Hematopoietic multipotent progenitor cell treated with erythropoietin and hydrocortisone succinate and interleukin-3 and kit ligand, for 15 days (in vitro differentiated cells): ENCODE measurements at regions not wholly inside any gene's neighbourhood (a gene's known extent, or its start where the extent isn't known, plus 50 kb on each side); places are given as distances from the start of the nearest gene placed in this dataset.
"Not testable (repeated sequence)": the region's sequence is repeated elsewhere in the genome, so short reads cannot be mapped to it uniquely, and the experiment has no call there.

Experiments used
- DNase-seq: peaks from one replicate; pipeline ENCODE4 v3.0.0-alpha.2; 2015; ENCODE audit warnings: low spot score

DNA sequence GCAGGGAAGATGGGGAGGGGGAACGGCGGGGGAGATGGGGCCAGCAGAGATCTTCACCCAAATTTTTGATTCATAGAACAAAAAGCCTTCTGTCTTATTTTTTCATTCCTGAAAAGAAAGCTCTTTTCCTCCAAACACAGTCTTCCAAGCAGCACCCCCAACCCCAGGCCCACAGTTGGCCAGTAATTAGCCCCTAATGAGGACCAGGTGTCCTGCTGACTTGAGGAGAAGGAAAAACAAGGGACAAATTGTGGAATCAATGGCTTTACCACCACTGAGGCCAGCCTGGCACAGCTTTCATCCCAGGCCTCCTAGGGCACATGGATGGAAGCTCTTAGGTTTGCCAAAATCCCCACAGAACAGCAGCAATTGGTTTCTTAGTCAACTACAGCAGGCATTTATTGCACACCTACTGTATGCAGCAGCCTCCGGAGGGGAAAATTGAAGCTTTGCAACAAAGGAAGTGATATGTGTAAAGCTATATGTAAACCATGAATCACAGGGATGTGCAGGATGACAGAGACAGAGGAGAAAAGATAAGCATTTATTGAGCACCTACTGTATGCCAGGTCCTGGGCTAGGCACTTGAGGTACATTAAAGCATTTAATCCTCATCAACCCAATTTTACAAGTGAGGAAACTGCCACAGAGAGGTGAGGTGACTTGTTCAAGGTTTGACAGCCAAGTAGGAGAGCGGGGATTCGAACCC, 199.5 kb downstream of the TBC1D2B start:
- DNase-seq: no peak

DNA sequence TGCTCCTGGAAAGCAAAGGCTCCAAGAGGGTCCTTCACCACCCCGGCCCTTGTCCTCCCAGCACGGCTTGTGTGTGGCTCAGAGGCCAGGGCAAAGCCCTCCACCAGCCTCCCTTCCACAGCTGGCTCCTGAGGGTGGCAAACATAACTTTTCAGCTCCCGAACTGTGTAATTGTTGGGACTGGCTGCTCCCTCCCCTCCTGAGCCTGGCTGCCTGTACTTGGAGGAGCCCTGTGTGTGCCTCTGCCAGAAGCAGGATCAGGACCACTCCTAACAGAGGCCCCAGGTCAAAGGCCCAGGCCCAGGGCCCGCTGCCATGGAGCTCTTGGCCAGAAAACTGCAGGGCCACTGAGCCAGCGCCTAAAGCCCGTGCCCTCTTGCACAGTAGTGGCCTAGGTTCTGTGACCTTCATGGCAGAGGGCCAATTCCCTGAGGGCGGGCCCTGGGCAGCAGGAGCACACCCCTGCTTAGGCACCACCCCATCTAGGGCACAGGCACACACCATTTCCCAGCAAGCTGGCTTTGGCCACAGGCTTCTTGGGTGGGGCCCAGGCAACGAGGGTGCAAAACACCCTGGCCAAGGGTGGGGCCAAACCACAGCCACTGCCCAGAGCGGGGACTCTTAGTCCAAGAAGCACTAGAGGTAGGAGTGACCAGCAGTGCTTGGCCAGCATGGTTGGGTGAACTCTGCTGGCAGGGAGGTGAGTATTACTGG, 201.2 kb downstream of the TBC1D2B start:
- not testable (repeated sequence) for DNase-seq

DNA sequence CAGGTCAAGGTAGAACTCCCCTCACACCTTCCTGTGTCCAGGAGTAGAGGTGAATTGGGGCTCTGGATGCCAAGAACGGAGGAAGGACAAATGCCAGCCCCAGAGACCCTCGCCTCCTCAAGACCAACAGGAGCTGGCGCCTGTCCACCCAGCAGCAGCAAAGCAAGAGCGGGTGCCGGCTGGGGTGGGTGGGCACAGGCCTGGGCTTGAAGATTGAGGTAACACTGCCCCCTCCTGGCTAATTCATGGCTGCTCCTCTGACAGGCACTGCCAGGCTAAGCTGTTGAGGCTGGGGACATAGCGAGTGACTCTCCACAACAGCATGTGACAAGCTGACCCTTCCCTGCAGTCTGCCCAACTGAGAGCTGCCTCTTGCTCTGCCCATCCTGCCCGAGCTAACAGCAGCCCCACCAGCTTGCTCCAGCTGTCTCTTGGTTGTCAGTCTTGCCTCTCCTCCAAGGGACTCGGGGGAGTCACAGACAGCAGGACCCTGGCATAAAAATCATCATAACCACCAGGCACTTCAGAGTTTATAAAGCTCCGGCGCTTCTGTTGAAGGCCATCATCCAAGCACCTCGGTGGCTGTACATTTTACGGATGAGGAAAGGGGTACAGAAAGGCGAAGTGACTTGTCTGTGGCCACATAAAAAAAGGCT, 202.3 kb downstream of the TBC1D2B start:
- peak; percentile 48 for DNase-seq

DNA sequence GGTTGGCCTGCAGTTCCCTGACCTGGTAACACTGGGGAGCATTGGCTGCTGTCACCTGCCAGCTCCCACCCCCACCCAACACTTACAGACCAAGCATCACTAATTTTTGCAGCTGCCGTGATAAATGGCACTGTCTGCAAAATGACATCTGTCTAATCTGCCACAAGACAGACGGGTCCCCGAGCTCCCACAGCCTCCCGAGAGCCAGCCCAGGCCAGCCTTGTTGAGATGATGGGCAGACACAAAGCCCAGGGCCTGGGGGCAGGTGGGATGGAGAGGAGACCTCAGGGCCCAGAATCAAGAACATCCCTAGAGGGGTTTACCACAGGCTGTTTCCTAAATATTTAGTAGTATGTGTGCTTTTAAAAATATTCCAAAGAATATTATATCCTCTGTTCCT, 203.4 kb downstream of the TBC1D2B start:
- DNase-seq: no peak

DNA sequence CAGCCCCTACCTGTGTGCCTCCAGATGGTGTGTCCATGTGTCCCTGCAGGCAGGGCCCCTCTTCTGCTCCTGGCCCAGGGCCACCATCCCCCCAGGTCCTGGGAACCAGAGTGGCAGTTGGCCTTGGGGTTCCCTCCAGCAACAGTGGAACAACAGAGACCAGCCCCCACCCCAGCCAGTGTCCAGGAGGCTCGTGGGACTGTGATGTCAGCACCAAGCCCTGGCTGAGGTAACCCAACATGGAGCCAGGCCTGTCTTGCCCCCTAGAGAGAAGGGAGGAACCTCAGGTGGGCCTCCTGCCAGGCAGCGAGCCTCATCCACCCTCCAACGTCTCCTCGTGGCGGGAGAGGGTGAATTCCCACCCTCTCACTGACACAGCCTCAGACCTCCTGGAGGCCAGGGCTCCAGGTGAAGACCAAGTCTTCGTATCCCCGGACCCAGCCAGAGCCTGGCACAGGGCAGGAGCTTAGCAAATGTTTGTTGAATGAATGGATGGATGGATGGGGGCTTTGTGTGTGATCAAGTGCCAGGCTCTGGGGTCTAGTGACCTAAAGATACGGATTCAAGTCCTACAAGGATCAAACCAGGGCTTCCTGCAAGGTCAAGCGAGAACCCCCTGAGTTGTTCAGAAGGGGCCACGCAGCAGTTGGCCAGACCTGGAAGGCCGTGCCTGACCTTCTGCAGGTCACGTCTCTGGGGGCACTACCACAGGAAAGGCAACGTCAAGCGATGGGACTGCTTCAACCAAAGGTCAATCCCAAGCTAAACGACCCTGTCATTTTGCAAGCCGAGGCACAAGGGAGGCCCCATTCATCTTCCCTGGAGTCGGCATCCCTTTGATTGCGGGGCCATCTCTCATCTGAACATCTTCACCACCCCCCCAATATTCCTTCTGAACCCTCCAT, 204.7 kb downstream of the TBC1D2B start:
- DNase-seq: not testable (repeated sequence)

DNA sequence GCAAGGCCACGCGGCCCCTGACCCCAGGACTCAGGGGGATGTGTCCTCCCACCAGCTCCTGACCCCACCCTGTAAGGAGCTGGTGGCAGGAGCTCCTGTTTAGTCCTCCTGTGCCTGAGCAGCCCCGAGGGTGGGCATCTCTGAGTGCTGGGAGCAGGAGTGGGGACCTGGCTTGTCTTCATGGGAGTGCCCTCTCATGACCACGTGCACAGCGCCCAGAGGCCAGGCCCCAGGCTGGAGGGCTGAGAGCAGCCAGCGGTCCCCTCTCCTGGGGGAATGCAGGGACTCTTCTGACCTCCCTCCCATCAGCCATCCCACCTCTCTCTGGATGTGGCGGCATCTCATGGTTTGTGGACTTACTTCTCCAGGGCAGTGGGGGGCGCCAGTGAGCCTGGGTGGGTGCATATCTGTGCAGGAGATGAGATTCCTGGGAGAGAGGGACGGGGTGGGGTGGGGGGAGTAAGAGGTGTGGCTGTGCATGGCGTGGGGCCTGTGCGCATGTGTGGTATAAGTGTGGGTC, 205.6 kb downstream of the TBC1D2B start:
- no peak for DNase-seq

DNA sequence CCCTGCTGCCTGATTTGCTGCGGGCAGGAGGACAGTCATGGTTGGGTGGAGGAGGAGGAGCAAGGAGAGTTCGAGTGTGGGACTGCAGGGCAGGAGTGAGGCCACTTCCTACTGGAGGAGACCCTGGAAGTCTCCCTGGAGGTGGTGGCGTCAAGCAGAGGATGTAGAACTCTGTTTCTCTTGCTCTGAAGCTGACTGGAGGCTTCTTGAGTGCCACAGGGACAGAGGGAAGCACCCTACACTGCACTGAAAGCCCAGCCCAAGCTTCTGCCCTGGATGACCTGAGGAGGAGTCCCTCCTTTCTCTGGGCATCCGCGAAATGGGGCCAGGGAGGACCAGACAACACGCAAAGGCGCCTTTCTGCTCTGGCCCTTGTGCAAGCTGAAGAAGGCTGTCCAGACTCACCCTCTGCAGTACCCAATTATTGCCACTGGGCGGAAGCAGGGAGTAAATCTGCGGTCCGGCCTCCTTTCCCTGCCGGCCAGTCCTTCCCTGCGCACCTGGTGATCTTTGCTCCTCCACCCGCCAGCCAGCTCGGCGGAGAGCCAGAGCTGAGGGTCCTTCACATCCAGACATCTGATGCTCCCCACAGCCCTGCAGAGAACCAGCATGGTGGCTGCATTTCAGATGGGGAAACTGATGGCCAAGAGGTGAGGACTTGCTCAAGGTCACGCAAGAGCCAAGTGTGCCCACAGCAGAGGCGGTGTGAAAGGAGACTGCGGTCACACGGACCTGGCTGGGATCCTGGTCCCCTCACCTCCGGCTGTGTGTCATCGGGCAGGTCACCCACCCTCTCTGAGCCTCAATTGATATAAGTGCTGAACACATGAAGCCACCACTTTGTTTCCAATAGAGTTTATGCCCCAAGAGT, 207.1 kb downstream of the TBC1D2B start:
- DNase-seq: peak; percentile 49

DNA sequence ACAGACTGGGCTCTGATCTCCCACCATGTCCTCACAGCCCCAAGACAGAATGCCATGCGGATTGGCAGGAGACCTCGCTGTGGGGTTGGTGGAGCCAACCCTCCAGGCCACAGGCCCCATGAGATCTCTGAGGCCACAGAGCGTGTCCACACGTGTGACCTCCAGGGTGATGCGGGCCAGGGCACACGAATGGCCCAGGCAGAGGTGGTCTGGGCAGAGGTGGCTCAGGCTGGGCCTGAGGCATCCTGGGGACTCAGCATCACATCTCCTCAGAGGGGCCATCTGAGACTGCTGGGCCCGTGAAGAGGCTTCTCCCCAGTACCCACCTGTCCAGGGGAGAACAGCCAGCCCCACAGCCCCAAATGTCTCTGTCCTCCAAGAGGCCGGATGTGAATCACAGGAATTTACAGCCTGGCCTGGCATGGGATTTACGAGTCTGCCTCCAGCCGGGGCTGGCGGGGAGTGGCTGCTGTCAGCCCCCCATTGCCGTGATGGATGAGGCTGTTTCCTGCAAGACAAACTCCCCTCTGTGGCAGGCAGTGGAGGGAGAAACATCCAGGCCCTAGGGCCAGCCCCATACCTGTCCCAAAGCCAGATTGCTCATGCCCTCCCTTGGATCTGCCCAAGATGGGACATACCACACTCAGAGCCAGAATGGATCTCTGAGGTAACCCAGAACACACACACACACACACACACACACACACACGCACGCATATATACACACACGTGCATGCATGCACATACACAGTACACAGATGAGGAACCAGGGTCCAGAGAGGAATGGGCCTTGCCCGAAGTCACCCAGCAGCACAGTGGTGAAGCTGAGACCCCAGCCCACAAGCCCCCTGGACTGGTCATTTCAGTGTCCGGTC, 208.3 kb downstream of the TBC1D2B start:
- DNase-seq: no peak

DNA sequence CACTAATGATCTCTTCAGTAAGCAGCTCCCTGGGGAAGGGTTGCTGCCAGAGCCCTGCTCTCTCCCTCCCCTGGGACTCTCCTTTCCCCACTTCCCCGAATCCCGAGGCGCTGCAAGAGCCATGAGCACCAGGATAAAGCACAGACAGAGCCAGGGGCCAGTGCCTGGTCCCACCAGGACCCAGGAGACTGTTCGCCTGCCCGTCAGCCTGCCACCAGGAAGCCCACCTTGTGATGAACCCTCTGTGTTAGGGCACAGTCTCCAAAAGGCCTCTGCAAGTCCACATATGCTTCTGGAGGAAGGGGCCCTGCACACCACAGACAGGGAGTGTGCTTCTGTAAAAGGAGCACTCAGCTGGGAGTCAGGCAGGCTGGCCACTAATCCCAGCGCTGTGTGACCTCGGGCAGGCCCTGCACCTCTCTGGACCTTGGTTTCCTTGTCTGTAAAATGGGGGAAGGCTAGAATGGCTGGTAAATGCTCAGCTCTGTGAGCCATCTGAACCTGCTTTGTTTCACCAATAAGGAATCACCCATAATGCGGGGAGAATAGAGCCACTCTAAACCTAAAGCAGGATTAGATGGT, 209.4 kb downstream of the TBC1D2B start:
- not testable (repeated sequence) for DNase-seq

DNA sequence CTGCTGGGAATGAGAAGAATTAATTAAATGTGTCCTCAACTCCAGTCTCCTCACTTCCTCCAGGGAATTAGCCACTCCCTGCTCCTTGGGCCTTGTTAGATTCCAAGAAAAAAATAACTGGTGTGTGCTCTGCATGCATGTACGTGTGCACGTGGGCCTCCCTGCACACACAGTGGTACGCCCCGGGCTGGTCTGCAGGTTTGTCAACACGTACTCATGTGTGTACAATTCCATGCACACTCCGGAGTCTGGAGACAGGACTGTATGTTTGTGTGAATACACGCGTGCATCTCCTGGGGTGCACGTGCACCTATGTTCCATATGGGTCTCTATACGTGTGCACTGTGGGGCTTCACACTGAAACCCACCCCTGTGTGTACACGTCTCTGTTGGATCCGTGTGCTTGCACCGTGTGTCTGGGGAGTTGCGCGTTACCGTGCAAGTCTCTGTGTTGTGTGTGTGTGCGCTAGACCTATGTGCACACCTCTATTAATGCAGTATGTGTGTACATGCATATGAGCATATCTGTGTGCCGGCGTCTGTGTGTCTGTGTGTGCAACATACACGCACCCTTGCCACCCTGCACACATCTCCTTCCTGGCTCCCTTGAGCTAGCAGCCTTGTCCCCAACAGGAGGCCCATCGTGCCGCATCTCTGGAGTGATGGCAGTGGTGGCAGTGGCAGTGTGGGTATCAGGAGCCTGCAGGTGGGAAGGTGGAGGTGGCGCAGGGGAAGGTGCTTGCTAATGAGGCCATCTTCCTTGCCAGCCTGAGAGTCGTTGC, 210.1 kb downstream of the TBC1D2B start:
- DNase-seq: no peak

DNA sequence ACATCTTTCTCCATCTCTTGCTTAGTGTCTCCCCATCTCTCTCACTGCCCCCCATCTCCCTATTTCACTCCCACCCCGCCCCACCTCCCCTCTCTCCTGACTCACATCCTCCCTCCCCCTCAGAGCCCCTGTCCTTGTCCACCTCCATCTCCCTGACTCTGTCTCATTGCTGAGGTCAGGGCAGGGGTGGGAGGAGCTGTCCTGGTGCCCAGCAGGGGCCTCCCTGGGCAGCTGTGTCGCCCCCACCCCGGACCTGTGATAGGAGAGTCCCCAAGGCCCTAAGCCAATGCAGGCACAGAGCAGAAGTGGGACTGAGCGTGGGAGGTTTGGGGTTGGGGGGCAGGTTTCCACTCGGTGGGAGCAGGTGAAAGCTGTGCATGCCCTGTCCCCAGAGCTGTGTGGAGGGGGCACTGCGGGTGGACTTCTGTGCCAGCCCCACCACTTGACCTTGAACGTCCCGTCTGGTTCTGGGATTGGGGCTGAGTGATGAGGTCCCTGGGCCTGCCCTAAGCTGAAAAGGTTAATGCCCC, 210.8 kb downstream of the TBC1D2B start:
- DNase-seq: no peak

DNA sequence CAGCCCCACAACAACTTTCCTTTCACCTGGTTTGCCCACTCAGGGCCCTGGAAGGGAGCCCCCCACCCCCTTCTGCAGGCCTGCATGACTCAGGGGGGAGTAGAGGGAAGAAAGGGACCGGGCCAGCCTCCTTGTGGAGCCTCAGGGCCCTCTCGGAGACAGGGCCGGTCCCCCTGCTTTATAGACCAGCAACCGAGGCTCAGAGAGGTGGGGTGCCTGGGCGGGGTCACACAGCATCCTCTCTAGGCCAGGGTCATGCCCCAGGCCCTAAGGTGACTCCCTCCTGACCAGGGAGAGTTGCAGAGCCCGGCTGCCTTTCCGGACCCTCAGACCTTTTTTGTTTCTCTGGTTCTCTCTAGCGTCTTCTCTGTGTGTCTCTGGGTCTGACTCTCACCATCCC, 211.3 kb downstream of the TBC1D2B start:
- DNase-seq: no peak

DNA sequence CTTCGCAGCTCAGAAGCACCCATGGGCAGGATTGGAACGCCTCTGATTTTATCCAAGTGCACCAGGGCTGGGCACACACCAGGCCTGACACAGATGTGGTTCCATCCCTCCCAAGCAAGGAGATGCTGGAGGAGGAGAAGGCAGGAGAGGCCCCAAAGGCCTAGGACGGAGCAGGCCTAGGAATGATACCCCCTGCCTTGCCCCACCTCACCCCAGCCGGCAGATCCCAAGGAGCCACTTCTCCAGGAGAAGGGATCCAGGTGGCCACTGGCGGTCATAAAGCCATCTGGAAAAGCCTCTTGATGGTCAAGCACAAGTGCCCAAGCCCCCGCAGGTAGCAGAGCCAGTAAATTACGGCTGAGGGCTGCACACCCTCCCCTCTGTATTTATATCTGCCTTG, 211.8 kb downstream of the TBC1D2B start:
- DNase-seq: no peak

DNA sequence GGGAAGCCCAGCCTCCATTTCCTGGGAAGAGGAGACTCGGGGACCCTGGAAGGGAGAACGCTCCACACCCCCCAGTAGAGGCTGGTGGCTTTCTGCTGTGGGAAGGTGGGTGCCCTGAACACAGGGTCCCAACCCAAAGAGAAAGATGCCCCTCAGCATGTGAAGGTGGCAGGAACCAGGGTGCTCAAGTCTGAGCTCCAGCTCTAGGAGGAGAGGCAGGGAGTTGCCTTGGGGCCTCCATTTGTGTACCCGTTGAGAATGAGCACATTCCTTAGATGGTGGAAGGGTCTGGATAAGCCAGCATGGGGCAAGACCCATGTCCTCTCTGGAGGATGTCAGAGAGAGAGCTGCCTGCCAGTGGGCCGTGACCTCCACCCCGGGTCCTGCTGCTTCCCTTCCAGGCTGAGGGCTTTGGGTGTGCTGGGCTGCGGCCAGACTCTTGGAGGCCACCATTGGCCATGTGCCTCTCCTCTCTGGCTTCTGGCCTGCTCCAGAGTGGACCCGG, 212.4 kb downstream of the TBC1D2B start:
- DNase-seq: no peak

DNA sequence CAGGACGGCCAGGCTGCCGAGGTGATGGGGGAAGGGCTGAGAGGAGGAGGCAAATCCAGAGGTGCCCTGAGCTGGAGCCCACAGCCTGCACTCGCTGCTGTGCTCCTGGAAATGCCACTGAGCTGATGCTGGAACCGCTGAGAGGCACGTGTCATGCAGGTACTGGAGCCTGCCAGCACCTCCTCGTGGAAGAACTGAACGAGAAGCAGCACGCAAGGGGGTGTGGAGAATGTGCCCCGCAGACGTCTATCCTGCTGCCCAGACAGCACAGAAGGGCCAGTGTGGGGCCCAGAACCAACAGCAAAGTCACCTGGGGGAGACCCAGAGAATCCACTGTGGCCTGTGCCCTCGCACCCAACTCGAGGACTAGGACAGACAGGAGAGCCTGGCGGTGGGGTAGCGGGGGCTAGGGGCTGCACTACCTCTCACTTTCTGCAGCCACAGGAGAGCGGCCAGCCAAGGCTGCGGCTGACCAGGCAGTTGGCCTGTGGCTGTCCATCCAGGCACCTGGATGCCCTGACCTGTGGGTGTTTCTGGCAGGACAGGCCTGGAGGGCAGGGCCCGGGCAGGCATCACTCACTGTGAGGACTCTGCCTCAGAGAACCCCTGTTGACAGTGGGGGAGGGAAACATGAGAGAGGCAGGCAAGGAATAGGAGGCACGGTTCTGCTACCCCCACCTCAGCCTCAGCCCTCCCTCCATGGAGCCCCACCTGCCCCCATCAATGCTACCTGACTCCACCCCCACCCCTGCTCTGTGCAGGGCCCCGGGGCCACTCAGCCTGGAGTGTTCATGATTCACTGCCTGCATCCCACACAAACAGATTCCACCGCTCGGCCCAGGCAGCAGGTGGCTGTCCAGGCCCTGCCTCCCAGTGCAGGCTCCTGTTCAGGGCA, 213.1 kb downstream of the TBC1D2B start:
- no peak for DNase-seq

DNA sequence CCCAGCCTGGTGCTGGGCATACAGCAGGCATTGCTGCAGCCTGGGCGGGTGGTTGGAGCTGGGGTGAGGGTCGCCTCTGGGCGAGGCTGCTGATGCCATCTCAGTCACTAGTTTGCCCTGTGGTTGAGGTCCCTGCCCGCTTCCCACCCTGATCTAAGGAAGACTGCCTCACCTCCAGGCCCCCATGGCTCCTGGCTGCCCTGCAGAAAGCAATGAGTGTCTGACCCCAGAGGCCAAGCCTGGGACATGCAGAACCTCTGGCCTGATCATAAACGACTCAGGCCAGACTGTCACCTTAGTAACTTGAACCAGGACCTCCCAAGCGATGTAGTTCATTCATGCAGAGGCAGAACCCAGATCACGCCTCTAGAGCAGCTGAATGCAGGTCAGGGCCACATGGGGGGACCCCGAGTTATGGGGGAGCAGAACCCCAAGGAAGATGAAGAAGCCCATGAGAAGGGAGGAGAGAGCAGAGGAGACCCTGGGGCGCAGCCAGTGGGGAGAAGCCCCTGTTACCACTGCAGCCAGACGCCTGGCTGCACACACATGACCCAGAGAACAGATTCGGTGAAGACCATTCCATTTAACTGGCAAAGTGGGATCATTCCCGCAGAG, 213.9 kb downstream of the TBC1D2B start:
- DNase-seq: no peak

DNA sequence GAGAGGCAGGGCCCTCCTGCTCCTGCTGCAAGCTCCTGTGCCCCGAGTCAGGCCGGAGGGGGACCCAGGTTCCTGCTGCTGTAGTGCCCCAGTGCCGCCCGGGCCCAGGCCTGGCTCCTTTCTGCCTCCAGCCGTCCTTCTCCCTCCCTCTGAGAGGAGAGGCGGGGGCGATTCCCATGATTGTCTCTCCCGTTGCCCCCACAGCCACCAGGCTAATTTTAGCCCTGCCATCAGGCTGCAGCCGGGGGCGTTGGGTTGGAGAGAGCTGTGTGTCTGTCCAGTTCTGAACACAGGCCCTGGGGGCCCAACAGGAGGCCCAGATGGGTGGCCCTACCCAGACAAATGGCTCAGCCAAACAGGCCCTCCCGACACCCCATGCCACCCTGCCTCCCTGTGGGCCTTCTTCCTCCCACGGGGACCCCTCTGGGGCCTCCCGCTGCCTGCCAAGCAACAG, 214.8 kb downstream of the TBC1D2B start:
- no peak for DNase-seq
